Endothelial cell of umbilical vein (primary cell): ENCODE measurements at regions not wholly inside any gene's neighbourhood (a gene's known extent, or its start where the extent isn't known, plus 50 kb on each side); places are given as distances from the start of the nearest gene placed in this dataset.
"Not testable (repeated sequence)": the region's sequence is repeated elsewhere in the genome, so short reads cannot be mapped to it uniquely, and the experiment has no call there.

Experiments
- BruUV-seq: library from RNA; stranded (reverse); fragments of 400-500 nt; replicated peaks from 2 replicates; lab custom pipeline; 2021; lab: Mats Ljungman, UMichigan
- CTCF ChIA-PET: fragments of 300-600, 350-600 bp; sonication (Branson Sonifier 250); formaldehyde crosslinking; loops from one replicate; lab custom pipeline; 2021; ENCODE audit warnings: antibody characterized with exemption, inconsistent platforms; lab: Charles Lee
- POLR2A ChIA-PET: fragments of 300-600, 350-600 bp; sonication (Branson Sonifier 250); formaldehyde crosslinking; loops from one replicate; lab custom pipeline; 2021; ENCODE audit warnings: antibody characterized with exemption, inconsistent platforms; lab: Charles Lee
- DNase-seq: peaks from one replicate; pipeline ENCODE4 v3.0.0-alpha.2; 2011; ENCODE audit warnings: low read depth, low spot score
- FAIRE-seq: peaks from 2 replicates; lab custom pipeline; 2011; peaks lifted over from hg19 to GRCh38; lab: Jason Lieb, UNC
- H2AFZ ChIP-seq: 2 replicates; pipeline ENCODE4 v1.6.0; 2012; ENCODE audit warnings: low read depth, low read length, control low read depth, inconsistent platforms
- H3K27ac ChIP-seq: 2 replicates; pipeline ENCODE4 v1.5.1; 2011; ENCODE audit warnings: low read depth, mild to moderate bottlenecking, control low read depth, low read length, moderate library complexity; ENCODE audit not compliant: insufficient read depth
- H3K27me3 ChIP-seq, 2 experiments: 2 replicates each; pipeline versions ENCODE4 v1.6.0 to v1.6.1; 2011; ENCODE audit warnings: low read length in 2 of 2, mixed read lengths in 1 of 2; ENCODE audit not compliant: control insufficient read depth in 2 of 2, insufficient read depth in 2 of 2
- H3K36me3 ChIP-seq, 2 experiments: 2 replicates in 1 of 2; 3 replicates in 1 of 2; pipeline ENCODE4 v1.5.1; 2011; ENCODE audit warnings: low read length in 2 of 2, mild to moderate bottlenecking in 1 of 2, moderate library complexity in 1 of 2; ENCODE audit not compliant: control insufficient read depth in 2 of 2, insufficient read depth in 2 of 2; ENCODE audit errors: extremely low read depth in 1 of 2
- H3K4me1 ChIP-seq: 3 replicates; pipeline ENCODE4 v1.5.1; 2011; ENCODE audit warnings: mild to moderate bottlenecking, low read length; ENCODE audit not compliant: control insufficient read depth, insufficient read depth; ENCODE audit errors: extremely low read depth
- H3K4me2 ChIP-seq: 2 replicates; pipeline ENCODE4 v1.6.1; 2011; ENCODE audit warnings: low read length, control low read depth, mixed read lengths; ENCODE audit not compliant: insufficient read depth
- H3K4me3 ChIP-seq, 3 experiments: fragments of 200-600 bp in 1 of 3; sonication (generic), shearing (Covaris generic) in 1 of 3; replicated peaks in 1 of 3; 2 replicates each; pipeline ENCODE4 v1.5.1; 2011 to 2016; ENCODE audit warnings: control low read depth in 3 of 3, low read length in 3 of 3, mild to moderate bottlenecking in 2 of 3, inconsistent platforms in 1 of 3, low read depth in 1 of 3, moderate library complexity in 1 of 3; ENCODE audit not compliant: insufficient read depth in 1 of 3
- H3K79me2 ChIP-seq: 2 replicates; pipeline ENCODE4 v1.6.0; 2012; ENCODE audit warnings: low read length, inconsistent platforms; ENCODE audit not compliant: control insufficient read depth, insufficient read depth
- H3K9ac ChIP-seq: replicated peaks from 2 replicates; pipeline ENCODE3; 2011; ENCODE audit warnings: low read length, control low read depth; ENCODE audit not compliant: insufficient read depth; ENCODE audit errors: extremely low read depth
- H3K9me1 ChIP-seq: replicated peaks from 3 replicates; pipeline ENCODE4 v1.6.0; 2011; ENCODE audit warnings: mild to moderate bottlenecking, low read length; ENCODE audit not compliant: control insufficient read depth, insufficient read depth; ENCODE audit errors: extremely low read depth
- H3K9me3 ChIP-seq: replicated peaks from 2 replicates; pipeline ENCODE4 v1.5.1; 2012; ENCODE audit warnings: low read length, inconsistent platforms; ENCODE audit not compliant: control insufficient read depth, insufficient read depth
- H4K20me1 ChIP-seq: replicated peaks from 2 replicates; pipeline ENCODE3; 2011; ENCODE audit warnings: mild to moderate bottlenecking, low read length; ENCODE audit not compliant: control insufficient read depth, insufficient read depth; ENCODE audit errors: extremely low read depth
- dilution Hi-C: fragments of 300-500 bp; cut with MboI; formaldehyde crosslinking; loops from one replicate; pipeline ENCODE4 v1.15.0; 2019; ENCODE audit warnings: low sequenced_read_pairs; ENCODE audit not compliant: extremely low pct_ligation_motif_present
- intact Hi-C: fragments of 100-400 bp; cut with micrococcal nuclease; formaldehyde crosslinking; loops from one replicate; pipeline ENCODE4 v1.10.0; 2022

- H4K20me1 ChIP-seq, POLR2A ChIA-PET, H3K4me1 ChIP-seq, H3K9ac ChIP-seq, dilution Hi-C loops, FAIRE-seq, H3K79me2 ChIP-seq, H3K9me3 ChIP-seq, DNase-seq, BruUV-seq, H3K27ac ChIP-seq, H3K36me3 ChIP-seq, H3K9me1 ChIP-seq, H2AFZ ChIP-seq: not testable (repeated sequence)
- Histone ChIP-seq H3K4me2 (peak overlapping the region; percentile 47), H3K4me3 (peak overlapping the region; percentile 9 to 70 (median 23)), H3K27me3 (peaks cover 15 to 17% of the 10 kb centered on the region in 2 experiments)
- intact Hi-C loops = loop anchor here (10.0 kb wide), 1 partner anchor 595 kb away; the partner anchor contains the start of gene NSRP1
- CTCF ChIA-PET = interaction anchor here (0.6 to 1.4 kb wide), 4 partner anchors 9 to 39 kb away, joined by 3 to 7 read pairs (median 3); no protein-coding TSS in a partner anchor
These were observed 114.8 kb downstream of the CRLF3 start for GRCh38 chr17:30709561-30710275.

- intact Hi-C loops, dilution Hi-C loops, H4K20me1 ChIP-seq, H3K36me3 ChIP-seq, FAIRE-seq, H3K4me1 ChIP-seq, H3K79me2 ChIP-seq, H3K9me1 ChIP-seq, H3K9ac ChIP-seq, H3K9me3 ChIP-seq, DNase-seq, H3K27ac ChIP-seq, BruUV-seq, POLR2A ChIA-PET: not testable (repeated sequence)
- peak overlapping the region; percentile 54 for H2AFZ ChIP-seq
- peak overlapping the region in 2 of 3 experiments; percentile 9 to 70 for H3K4me3 ChIP-seq
- peaks cover 15 to 17% of the 10 kb centered on the region in 2 experiments for H3K27me3 ChIP-seq
- CTCF ChIA-PET = interaction anchor here (0.6 to 1.4 kb wide), 4 partner anchors 10 to 109 kb away, joined by 3 to 7 read pairs (median 4); no protein-coding TSS in a partner anchor
- peak overlapping the region; percentile 96 for H3K4me2 ChIP-seq
These were observed 115.4 kb downstream of the CRLF3 start for GRCh38 chr17:30709096-30709495.
